Astrocyte (in vitro differentiated cells and primary cell): ENCODE measurements at regions not wholly inside any gene's neighbourhood (a gene's known extent, or its start where the extent isn't known, plus 50 kb on each side); places are given as distances from the start of the nearest gene placed in this dataset.

Experiments used
- DNase-seq: peaks from one replicate; pipeline ENCODE4 v3.0.0-alpha.2; 2010; ENCODE audit warnings: low read depth
- FAIRE-seq: peaks from 2 replicates; lab custom pipeline; 2011; peaks lifted over from hg19 to GRCh38; lab: Jason Lieb, UNC
- H2AFZ ChIP-seq: 2 replicates; pipeline ENCODE4 v1.6.0; 2012; ENCODE audit warnings: low read depth, low read length, inconsistent platforms
- H3K27ac ChIP-seq: 2 replicates; pipeline ENCODE4 v1.5.1; 2011; ENCODE audit warnings: low read depth, low read length, inconsistent platforms
- H3K27me3 ChIP-seq: 2 replicates; pipeline ENCODE4 v1.6.0; 2011; ENCODE audit warnings: low read length, inconsistent platforms; ENCODE audit not compliant: insufficient read depth
- H3K36me3 ChIP-seq: 2 replicates; pipeline ENCODE4 v1.5.1; 2011; ENCODE audit warnings: low read length, inconsistent platforms; ENCODE audit not compliant: insufficient read depth
- H3K4me1 ChIP-seq: 2 replicates; pipeline ENCODE4 v1.5.1; 2011; ENCODE audit warnings: low read length, inconsistent platforms; ENCODE audit not compliant: insufficient read depth
- H3K4me2 ChIP-seq: 2 replicates; pipeline ENCODE4 v1.6.0; 2012; ENCODE audit warnings: low read length, inconsistent platforms
- H3K4me3 ChIP-seq: 2 replicates; pipeline ENCODE4 v1.5.1; 2011; ENCODE audit warnings: low read depth, mild to moderate bottlenecking, low read length, inconsistent platforms; ENCODE audit not compliant: insufficient read depth
- H3K79me2 ChIP-seq: 2 replicates; pipeline ENCODE4 v1.6.0; 2012; ENCODE audit warnings: mild to moderate bottlenecking, low read length, inconsistent platforms; ENCODE audit not compliant: insufficient read depth
- H3K9ac ChIP-seq: 2 replicates; pipeline ENCODE4 v1.6.0; 2012; ENCODE audit warnings: mild to moderate bottlenecking, low read length, inconsistent platforms
- H3K9me3 ChIP-seq: 2 replicates; pipeline ENCODE4 v1.5.1; 2012; ENCODE audit warnings: low read depth, mild to moderate bottlenecking, low read length, inconsistent platforms; ENCODE audit not compliant: insufficient read depth
- H4K20me1 ChIP-seq: 2 replicates; pipeline ENCODE4 v1.6.0; 2012; ENCODE audit warnings: low read length, inconsistent platforms; ENCODE audit not compliant: insufficient read depth
- H3K27ac Mint-ChIP-seq: one replicate; pipeline ENCODE4 v1.8.0; 2021; ENCODE audit warnings: mild to moderate bottlenecking, mixed read lengths; ENCODE audit not compliant: unreplicated experiment
- H3K27me3 Mint-ChIP-seq: one replicate; pipeline ENCODE4 v1.8.0; 2021; ENCODE audit warnings: low read depth, mixed read lengths; ENCODE audit not compliant: unreplicated experiment
- H3K36me3 Mint-ChIP-seq: one replicate; pipeline ENCODE4 v1.8.0; 2021; ENCODE audit warnings: low read depth, mixed read lengths; ENCODE audit not compliant: unreplicated experiment
- H3K4me1 Mint-ChIP-seq: one replicate; pipeline ENCODE4 v1.8.0; 2021; ENCODE audit warnings: low read depth, mixed read lengths; ENCODE audit not compliant: unreplicated experiment
- H3K4me3 Mint-ChIP-seq: one replicate; pipeline ENCODE4 v1.8.0; 2021; ENCODE audit warnings: mild to moderate bottlenecking, moderate library complexity, mixed read lengths; ENCODE audit not compliant: unreplicated experiment
- H3K9me3 Mint-ChIP-seq: one replicate; pipeline ENCODE4 v1.8.0; 2021; ENCODE audit warnings: mild to moderate bottlenecking, mixed read lengths; ENCODE audit not compliant: unreplicated experiment
- CTCF ChIP-seq: IDR thresholded peaks from 2 replicates; pipeline ENCODE4 v1.5.1; 2011; ENCODE audit warnings: low read depth, mild to moderate bottlenecking, inconsistent platforms, low read length, moderate library complexity; ENCODE audit not compliant: insufficient read depth
- EZH2 ChIP-seq: IDR thresholded peaks from 2 replicates; pipeline ENCODE4 v1.6.1; 2012; ENCODE audit warnings: mild to moderate bottlenecking, low read length, inconsistent platforms; ENCODE audit not compliant: insufficient read depth

GRCh38 chr22:47716890-47717615, 954.6 kb downstream of the TBC1D22A start:
- peaks cover 9% of the 10 kb centered on the region for H3K9me3 ChIP-seq
- no peak for FAIRE-seq
- H3K27ac ChIP-seq: no peak overlapping the region
- Mint-ChIP-seq H3K27me3 (peaks cover 14% of the 10 kb centered on the region), H3K27ac (no peak overlapping the region), H3K36me3 (no peaks in the 10 kb centered on the region), H3K4me3 (no peak overlapping the region), H3K9me3 (no peaks in the 10 kb centered on the region), H3K4me1 (no peaks in the 10 kb centered on the region)
- H3K4me1 ChIP-seq: no peaks in the 10 kb centered on the region
- no peak overlapping the region for H3K4me3 ChIP-seq
- no peaks in the 10 kb centered on the region for H3K27me3 ChIP-seq
- no peak for DNase-seq
- H3K9ac ChIP-seq: no peak overlapping the region
- no peaks in the 10 kb centered on the region for H3K79me2 ChIP-seq
- no peak overlapping the region for H2AFZ ChIP-seq
- no peaks in the 10 kb centered on the region for H3K36me3 ChIP-seq
- no peak overlapping the region for H3K4me2 ChIP-seq
- no peaks in the 10 kb centered on the region for H4K20me1 ChIP-seq
- TF ChIP-seq EZH2: no peak
- TF ChIP-seq CTCF: no peak

GRCh38 chr22:47715866-47716578, 953.6 kb downstream of the TBC1D22A start:
- no peak overlapping the region for H3K9ac ChIP-seq
- no peak overlapping the region for H3K4me2 ChIP-seq
- Mint-ChIP-seq H3K4me3 (no peak overlapping the region), H3K27me3 (peaks cover 14% of the 10 kb centered on the region), H3K36me3 (no peaks in the 10 kb centered on the region), H3K27ac (no peak overlapping the region), H3K4me1 (no peaks in the 10 kb centered on the region), H3K9me3 (no peaks in the 10 kb centered on the region)
- no peaks in the 10 kb centered on the region for H3K27me3 ChIP-seq
- FAIRE-seq: no peak
- H3K4me1 ChIP-seq: no peaks in the 10 kb centered on the region
- no peaks in the 10 kb centered on the region for H3K36me3 ChIP-seq
- H3K27ac ChIP-seq: no peak overlapping the region
- H2AFZ ChIP-seq: no peak overlapping the region
- H3K9me3 ChIP-seq: peaks cover 9% of the 10 kb centered on the region
- no peaks in the 10 kb centered on the region for H3K79me2 ChIP-seq
- H3K4me3 ChIP-seq: no peak overlapping the region
- TF ChIP-seq EZH2: no peak
- TF ChIP-seq CTCF: no peak
- no peak for DNase-seq
- no peaks in the 10 kb centered on the region for H4K20me1 ChIP-seq

- no peak overlapping the region for H3K4me3 Mint-ChIP-seq
- H3K27me3 Mint-ChIP-seq: peaks cover 9% of the 10 kb centered on the region
- no peak overlapping the region for H3K27ac Mint-ChIP-seq
- H3K9me3 ChIP-seq: peaks cover 2% of the 10 kb centered on the region
- H3K36me3 ChIP-seq: no peaks in the 10 kb centered on the region
- H3K79me2 ChIP-seq: no peaks in the 10 kb centered on the region
- H3K4me2 ChIP-seq: no peak overlapping the region
- H3K36me3 Mint-ChIP-seq: no peaks in the 10 kb centered on the region
- H3K4me3 ChIP-seq: no peak overlapping the region
- H2AFZ ChIP-seq: no peak overlapping the region
- no peak overlapping the region for H3K27ac ChIP-seq
- H3K9me3 Mint-ChIP-seq: no peaks in the 10 kb centered on the region
- no peaks in the 10 kb centered on the region for H3K4me1 Mint-ChIP-seq
- TF ChIP-seq CTCF (no peak), EZH2 (no peak)
- H3K27me3 ChIP-seq: no peaks in the 10 kb centered on the region
- DNase-seq (no peak), FAIRE-seq (no peak)
- no peak overlapping the region for H3K9ac ChIP-seq
- H4K20me1 ChIP-seq: no peaks in the 10 kb centered on the region
- no peaks in the 10 kb centered on the region for H3K4me1 ChIP-seq
Observed at GRCh38 chr22:47713941-47714340, 951.5 kb downstream of the TBC1D22A start.
